ENCODE measurements at regions not wholly inside any gene's neighbourhood (a gene's known extent, or its start where the extent isn't known, plus 50 kb on each side); places are given as distances from the start of the nearest gene placed in this dataset.

- no peak for DNase-seq (ENCODE audit: low spot score)
- no peak for TF ChIP-seq CTCF (IDR thresholded peaks at IDR 0.05; ENCODE audit: extremely low read depth, missing control alignments)
These were observed 1739.1 kb downstream of the TP53TG3F start for GRCh38 chr16:35198223-35199199.

- DNase-seq (ENCODE audit: low spot score) = no peak
- no peak for TF ChIP-seq CTCF (IDR thresholded peaks at IDR 0.05; ENCODE audit: extremely low read depth, missing control alignments)
These were observed 1741.2 kb downstream of the TP53TG3F start for GRCh38 chr16:35200662-35201061.

- no peak for DNase-seq (ENCODE audit: low spot score)
- no peak for TF ChIP-seq CTCF (IDR thresholded peaks at IDR 0.05; ENCODE audit: extremely low read depth, missing control alignments)
These were observed 1741.7 kb downstream of the TP53TG3F start for GRCh38 chr16:35201151-35201550.

- no peak for TF ChIP-seq CTCF (IDR thresholded peaks at IDR 0.05; ENCODE audit: extremely low read depth, missing control alignments)
- DNase-seq (ENCODE audit: low spot score) = no peak
These were observed 1744.2 kb downstream of the TP53TG3F start for GRCh38 chr16:35203636-35204035.

- DNase-seq (ENCODE audit: low spot score) = no peak
- no peak for TF ChIP-seq CTCF (IDR thresholded peaks at IDR 0.05; ENCODE audit: extremely low read depth, missing control alignments)
These were observed 1747.9 kb downstream of the TP53TG3F start for GRCh38 chr16:35207059-35207999.

GRCh38 chr16:35208001-35208935, 1748.9 kb downstream of the TP53TG3F start:
- no peak for TF ChIP-seq CTCF (IDR thresholded peaks at IDR 0.05; ENCODE audit: extremely low read depth, missing control alignments)
- DNase-seq (ENCODE audit: low spot score) = no peak
